D721Med (cell line): ENCODE measurements at regions not wholly inside any gene's neighbourhood (a gene's known extent, or its start where the extent isn't known, plus 50 kb on each side); places are given as distances from the start of the nearest gene placed in this dataset.

ENCODE experiments used
- DNase-seq: peaks from one replicate; pipeline ENCODE4 v3.0.0; 2011; ENCODE audit warnings: low spot score; ENCODE audit not compliant: insufficient read length
- FAIRE-seq: peaks from 2 replicates; lab custom pipeline; 2011; peaks lifted over from hg19 to GRCh38; lab: Jason Lieb, UNC
- TF ChIP-seq, protein P1 (sequence below): IDR thresholded peaks from 2 replicates; pipeline ENCODE4 v1.5.1; 2012; ENCODE audit warnings: mild to moderate bottlenecking, control low read depth; ENCODE audit not compliant: insufficient read depth; ENCODE audit errors: missing control alignments

DNA sequence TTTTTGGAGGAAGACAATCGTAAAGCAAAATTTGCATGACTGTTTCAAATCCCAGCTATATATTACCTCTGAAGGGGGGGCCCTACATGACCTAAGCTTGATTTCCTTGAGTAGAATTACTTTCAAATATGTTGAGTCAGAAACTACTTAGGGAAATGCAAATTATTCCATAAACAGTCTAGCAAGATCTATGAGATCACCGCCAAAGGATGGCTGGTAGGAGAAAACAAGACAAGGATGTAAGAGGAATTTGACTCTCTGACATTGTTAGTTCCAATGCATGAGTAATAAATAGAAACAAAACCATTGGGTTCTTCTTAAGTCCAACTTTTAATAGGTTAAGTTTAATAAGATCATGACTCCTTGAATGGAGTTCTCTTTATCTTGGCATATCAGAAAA is 561.4 kb downstream of the CDY2B start:
- FAIRE-seq (no peak), DNase-seq (no peak)
- TF ChIP-seq, protein P1, sequence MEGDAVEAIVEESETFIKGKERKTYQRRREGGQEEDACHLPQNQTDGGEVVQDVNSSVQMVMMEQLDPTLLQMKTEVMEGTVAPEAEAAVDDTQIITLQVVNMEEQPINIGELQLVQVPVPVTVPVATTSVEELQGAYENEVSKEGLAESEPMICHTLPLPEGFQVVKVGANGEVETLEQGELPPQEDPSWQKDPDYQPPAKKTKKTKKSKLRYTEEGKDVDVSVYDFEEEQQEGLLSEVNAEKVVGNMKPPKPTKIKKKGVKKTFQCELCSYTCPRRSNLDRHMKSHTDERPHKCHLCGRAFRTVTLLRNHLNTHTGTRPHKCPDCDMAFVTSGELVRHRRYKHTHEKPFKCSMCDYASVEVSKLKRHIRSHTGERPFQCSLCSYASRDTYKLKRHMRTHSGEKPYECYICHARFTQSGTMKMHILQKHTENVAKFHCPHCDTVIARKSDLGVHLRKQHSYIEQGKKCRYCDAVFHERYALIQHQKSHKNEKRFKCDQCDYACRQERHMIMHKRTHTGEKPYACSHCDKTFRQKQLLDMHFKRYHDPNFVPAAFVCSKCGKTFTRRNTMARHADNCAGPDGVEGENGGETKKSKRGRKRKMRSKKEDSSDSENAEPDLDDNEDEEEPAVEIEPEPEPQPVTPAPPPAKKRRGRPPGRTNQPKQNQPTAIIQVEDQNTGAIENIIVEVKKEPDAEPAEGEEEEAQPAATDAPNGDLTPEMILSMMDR, result no peak

DNA sequence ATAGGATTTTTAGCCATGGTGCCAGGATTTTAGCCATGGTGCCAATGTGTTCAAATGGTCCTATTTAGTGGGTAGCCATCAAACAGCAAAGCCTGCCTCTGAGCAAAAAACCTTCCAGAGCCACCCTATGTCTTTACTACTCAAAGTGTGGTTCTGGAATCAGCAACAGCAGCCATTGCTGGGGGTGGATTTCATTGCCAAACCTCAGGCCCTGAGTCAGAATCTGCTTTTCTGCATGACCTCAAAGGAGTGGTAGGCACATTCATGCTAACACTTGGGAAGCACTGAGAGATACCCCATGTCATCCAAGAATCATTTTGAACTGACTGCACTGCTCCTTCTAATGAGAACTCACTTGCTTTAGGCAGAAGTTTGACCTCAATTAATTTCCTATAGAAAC is 603.0 kb downstream of the CDY2B start:
- DNase-seq, result no peak
- TF ChIP-seq, protein P1, result no peak
- FAIRE-seq, result no peak

DNA sequence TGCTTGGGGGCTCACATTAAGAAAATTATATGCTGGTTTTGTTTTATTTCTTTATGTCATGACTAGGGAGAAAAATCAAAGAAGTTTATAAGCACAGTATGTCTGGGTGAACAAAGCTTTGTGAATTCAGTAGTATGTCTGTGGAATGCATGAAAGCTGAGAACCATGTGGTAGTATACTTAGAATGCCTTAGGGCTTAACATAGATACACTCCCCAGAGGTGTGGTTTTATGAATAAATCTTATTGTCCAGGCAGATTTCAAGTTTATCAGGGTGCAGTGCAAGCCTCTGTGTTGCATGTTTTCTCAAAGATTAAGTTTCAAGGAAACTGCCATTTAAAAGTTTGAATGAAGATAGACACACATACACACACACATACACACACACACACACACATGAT is 620.5 kb downstream of the CDY2B start:
- TF ChIP-seq, protein P1, result no peak
- DNase-seq (no peak), FAIRE-seq (no peak)

DNA sequence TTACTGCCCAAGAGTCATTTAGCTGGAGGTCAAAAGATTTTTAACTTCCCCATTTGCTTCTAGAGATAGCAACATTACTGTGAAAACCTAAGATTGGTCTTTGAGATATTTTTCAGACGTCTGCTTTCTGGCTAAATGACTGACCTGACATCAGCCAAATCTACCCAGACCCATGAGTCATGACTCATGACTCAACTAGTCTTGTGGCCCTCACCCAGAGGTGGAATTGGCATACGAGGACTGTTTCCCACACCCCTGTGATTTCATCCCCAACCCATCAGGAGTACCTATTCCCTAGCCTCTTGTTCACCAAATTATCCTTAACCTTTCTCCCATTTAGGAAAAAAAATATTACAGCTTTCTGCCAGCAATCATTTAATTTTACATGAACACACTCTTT is 641.6 kb downstream of the CDY2B start:
- DNase-seq, result no peak
- FAIRE-seq, result no peak
- TF ChIP-seq, protein P1, result no peak

DNA sequence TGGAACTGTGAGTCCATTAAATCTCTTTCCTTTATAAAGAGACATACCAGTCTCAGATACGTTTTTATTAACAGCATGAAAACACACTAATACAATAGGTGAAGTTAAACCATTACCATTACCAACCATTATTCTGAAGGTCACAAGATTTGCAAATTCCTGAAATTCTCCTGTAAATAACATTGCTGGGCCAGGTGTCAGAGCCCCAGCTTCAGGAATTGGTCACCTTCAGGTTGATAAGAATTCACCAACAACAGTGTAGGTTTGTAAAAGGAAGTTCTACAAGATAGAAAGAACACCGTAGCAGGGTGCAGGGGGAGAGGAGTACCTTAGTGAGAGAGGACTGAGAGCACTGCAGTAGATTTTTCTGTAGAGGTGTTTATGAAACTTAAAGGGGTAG is 644.3 kb downstream of the CDY2B start:
- FAIRE-seq (no peak), DNase-seq (no peak)
- TF ChIP-seq, protein P1, result no peak

DNA sequence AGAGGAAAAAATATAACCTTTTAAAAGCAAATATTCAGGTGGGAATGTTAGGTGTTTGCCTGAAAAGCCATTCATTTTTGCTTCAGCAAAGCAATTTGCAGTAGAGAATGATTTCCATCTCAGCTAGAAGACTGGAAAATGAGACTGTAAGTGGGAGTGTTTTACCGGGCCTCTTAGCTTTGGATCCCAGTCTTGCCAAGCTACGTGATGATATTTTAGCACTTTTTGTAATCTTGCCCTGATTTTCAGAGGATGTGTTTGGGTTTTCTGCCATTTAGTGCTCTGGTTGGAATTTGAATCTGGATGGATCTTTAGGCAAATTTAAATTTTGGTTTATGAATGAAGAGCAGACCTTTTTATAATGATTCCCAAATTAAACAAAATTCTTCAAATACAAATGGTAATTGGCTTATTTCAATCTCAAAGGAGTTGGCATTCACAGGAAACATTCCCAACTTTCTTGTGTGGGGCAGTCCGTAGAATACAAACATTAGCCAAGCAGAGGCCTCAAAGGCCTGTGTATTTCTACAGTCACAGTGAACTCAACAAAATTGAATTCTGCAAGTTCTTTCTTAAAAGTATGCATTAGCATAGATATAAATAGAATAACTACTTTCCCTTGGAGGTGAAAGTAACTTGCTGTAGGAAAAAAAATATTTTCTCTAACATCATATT is 646.4 kb downstream of the CDY2B start:
- FAIRE-seq (no peak), DNase-seq (no peak)

DNA sequence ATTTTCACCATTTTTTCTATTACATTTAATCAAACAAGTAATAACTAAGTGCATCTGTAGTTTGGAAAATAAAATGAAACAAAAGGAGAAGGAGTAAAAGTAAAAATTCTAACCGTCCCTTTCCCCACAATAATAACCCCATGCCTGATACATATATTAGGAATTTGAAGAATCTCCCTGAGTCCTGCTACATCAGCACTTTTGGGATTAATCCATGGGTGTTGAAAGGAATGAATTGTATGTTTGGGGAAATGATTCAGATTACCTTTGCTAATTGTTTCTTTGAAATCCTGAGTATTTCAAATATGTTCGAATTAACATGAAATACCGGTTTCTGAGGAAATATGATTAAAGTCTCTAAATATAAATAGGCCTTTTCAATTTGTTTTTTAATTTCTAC is 648.0 kb downstream of the CDY2B start:
- FAIRE-seq (no peak), DNase-seq (no peak)
- TF ChIP-seq, protein P1, result no peak

More for the DNA sequence above, 646.4 kb downstream of the CDY2B start:
- TF ChIP-seq, protein P1, result no peak
